ENCODE measurements at regions not wholly inside any gene's neighbourhood (a gene's known extent, or its start where the extent isn't known, plus 50 kb on each side); places are given as distances from the start of the nearest gene placed in this dataset.

DNA sequence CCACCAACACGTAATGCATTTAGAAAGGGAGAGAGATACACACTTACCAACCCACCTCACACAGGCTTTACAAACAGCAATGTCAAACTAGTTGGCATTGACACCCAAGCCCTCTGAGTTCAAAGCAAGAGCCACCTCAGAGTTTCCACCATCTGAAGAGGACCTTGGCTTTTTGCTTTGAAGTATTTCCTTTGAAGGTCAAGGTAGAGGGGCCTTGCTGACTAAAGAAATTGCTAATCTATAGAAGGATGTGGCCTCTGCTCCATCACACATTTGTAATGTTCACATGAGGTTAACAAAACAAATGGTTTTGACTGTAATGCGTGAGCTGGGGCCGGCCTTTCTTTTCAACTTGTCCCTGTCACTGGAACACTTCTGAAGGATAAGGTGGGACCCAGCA lies 117.7 kb downstream of the POLR2M start:
- no peak for DNase-seq

DNA sequence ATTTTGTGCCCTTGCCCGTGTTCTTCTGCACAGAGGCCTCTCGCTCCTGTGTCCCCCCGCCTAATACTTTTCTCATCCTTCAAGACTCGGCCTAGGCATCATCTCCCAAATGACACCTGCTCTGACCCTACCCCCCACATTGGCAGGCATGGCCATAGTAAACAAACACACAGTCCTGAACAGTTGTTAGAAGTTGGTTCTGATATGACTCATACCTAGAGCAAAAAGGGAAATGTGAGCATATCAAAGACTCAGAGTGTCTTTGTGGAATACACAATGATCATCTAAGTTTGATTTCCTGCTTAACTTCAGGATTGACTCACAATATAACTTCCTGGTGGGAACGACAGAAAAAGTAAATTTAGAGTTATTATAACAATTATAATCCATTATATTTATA lies 120.5 kb downstream of the POLR2M start:
- DNase-seq: no peak

- no peak for DNase-seq
Measured at GRCh38 chr15:57827971-57828370, 121.5 kb downstream of the POLR2M start.

DNA sequence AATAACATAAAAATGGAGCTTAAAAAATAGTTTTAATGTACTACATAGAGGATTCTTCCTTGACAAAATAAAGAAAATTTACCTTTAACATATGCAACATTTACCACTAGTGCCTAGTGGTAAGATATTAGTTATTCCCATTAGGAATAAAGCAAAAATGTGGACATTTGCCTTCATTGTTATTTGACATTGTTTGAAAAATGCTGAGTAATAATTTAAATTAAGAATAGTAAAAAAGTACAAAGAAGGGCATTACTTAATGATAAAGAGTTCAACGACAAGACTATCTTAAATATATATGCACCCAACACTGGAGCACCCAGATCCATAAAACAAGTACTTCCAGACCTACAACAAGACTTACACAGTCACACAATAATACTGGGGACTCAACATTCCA lies 125.7 kb downstream of the POLR2M start:
- DNase-seq: no peak

- DNase-seq: no peak
Measured at GRCh38 chr15:57835119-57835518, 128.6 kb downstream of the POLR2M start.

GRCh38 chr15:57849317-57849716 lies 142.8 kb downstream of the POLR2M start:
- no peak for DNase-seq

- DNase-seq: no peak
Measured at GRCh38 chr15:57854531-57854930, 148.0 kb downstream of the POLR2M start.

DNA sequence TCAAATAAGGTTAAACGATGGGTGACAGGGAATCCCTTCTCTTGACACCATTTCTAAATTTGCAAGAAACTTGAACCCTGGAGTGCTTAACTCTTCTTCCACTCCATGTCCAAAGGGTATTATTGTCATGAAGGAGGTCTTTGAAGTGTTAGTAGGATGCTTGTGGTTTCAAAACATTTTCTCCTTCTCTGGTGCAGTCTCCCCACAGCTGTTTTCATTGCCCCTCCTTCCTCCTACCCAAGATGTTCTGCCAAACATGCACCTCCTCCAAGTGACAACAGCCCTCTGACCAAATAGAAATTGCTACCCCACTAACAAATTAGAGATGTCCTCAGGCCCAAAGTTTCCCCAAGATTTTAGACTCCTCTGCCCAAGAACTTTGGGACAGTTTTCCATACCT lies 151.4 kb downstream of the POLR2M start:
- DNase-seq: no peak

GRCh38 chr15:57859130-57859685 lies 152.7 kb downstream of the POLR2M start:
- DNase-seq: no peak

DNA sequence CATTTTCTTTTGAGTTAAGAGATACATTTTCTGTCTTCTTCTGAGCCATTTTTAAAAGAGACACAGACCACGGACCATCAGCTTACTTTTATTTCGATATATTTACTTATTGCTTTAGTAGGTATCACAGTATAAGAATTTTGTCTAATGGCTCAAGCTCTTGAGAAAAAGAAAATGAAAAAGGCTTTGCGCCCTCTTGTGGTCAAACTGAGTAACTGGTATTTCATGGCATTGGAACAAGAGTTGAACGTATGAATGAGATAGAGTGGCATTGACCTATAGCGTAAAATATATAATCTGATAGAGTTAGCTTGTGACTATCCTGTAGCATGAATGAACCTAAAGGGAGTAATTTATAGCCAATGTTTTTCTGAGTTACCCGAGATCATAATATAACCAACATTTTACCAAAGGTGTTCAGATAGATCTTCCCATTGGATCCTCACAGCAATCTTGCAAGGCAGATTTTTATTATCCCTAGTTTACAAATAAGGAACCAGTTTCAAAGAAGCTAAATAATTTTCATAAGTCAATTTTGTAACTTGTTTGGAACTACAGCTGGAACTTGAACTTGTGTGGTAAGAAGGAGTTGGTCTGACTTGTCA lies 154.6 kb downstream of the POLR2M start:
- peak; percentile 84 for DNase-seq

DNA sequence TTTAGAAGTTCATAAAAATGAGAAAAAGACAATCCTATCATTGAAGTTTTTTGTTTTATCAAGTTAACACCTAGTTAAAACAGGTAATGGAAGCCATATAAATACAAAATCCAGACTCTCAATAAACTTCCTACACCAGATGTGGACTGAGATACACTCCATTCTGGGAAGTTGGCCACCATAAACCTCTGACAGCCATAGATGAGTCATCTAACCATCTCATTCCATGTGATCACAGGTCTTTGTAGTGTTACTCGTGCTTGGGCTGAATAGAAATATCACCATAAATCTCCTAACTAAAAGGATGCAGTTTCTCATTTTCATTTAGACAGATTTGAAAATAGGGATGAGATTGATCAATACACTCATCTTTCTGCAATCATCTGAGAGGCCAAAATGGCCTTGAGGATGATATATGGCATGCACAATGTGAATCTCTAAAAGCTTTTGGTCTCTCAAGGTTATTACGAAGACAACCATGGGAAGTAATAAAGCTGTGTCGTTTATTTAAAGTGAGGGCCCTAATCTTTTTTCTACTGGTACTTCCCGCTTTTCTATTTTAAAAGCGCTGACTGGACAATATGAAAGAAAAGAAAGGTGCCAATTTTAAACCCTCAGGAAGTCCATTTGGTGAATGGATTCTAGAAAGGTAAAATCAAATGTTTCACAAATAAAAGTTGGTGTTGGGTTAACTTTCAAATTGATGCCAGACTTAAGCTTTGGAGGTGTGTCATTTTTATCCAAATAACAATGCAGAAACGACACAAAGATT lies 155.5 kb downstream of the POLR2M start:
- DNase-seq: no peak

GRCh38 chr15:57862761-57863160 lies 156.2 kb downstream of the POLR2M start:
- DNase-seq: no peak

DNA sequence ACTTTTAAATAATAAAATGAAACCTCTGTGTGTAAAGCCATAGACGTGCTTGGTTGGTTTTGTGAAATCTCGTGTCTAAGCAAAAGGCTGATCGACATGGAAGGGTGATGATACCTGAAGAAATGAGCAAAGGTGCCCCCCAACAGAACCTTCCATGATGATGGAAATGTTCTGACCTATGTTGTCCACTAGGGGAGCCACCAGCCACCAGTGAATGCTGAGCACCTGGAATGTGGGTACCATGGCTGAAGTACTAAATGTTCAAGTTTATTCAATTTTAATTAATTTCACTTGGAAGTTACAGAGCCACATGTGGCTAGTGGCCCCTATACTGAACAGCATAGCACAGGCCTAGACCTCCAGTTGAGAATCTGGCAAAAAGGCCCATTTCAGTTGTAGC lies 158.8 kb downstream of the POLR2M start:
- DNase-seq: no peak

- peak; percentile 56 for DNase-seq
Measured at GRCh38 chr15:57866149-57866736, 159.7 kb downstream of the POLR2M start.

DNA sequence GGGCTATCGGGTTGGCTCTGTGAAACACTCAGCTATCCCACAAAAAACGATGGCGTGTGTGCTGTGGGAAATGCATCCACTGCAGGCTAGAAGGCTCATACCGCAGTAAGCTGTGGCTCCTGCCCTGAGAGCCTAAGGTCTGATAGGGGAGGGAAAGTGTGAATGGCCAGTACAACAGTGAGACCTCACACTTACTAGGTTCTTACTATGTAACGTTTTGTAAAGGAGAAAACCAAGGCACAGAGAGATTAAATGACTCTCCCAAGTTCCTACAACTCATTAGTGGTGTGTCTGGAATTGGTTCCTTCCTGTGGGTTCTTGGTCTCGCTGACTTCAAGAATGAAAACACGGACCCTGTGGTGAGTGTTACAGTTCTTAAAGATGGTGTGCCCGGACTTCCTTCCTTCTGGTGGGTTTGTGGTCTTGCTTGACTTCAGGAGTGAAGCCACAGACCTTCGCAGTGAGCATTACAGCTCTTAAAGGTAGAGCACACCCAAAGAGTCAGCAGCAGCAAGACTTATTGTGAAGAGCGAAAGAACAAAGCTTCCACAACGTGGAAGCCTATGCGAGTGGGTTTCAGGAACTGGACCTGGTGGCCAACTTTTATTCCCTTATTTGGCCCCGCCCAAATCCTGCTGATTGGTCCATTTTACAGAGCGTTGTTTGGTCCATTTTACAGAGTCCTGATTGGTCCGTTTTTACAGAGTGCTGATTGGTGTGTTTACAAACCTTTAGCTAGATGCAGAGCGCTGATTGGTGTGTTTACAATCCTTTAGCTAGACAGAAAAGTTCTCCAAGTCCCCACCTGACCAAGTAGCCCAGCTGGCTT lies 161.7 kb downstream of the POLR2M start:
- DNase-seq: no peak

DNA sequence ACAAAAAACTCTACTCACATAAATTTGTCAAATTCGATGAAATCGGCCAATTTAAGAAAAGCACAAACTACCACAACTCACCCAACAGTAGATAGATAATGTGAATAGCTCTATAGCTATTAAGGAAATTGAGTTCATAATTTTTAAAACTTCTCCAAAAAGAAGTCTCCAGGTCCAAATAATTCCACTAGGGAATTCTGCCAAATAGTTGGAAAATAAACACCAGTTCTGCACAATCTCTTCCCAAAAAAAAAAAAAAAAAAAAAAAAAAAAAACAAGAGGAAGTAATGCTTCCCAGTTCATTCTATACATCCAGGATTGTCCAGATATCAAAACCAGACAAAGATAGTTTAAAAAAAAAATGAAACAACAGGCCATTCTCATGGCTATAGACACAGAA lies 164.2 kb downstream of the POLR2M start:
- no peak for DNase-seq

- DNase-seq: no peak
Measured at GRCh38 chr15:57872281-57873030, 165.9 kb downstream of the POLR2M start.

DNA sequence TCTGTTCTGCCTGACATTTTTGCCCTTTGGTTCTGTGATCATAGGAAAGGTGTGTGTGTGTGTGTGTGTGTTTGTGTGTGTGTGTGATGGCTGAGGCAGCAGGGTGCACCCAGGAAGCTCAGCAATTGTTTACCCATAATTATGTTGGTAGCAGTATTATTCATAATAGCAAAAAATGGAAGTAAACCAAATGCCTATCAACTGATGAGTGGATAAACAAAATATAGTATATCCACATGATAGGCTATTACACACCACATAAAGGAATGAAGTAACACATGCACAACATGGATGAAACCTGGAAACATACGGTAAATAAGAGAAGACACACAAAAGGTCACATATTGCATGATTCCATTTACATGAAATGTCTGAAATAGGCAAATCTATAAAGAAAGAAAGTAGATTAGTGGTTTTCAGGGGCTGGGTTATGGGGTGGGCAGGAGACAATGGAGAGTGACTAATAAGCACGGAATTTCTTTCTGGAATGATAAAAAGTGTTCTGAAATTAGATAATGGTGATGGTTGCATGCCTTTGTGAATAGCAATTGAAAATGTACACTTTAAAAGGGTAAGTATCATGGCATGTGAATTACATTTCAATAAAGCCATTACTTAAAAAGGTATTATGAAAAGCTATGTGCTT lies 167.2 kb downstream of the POLR2M start:
- DNase-seq: no peak

GRCh38 chr15:57875347-57875746 lies 168.8 kb downstream of the POLR2M start:
- no peak for DNase-seq

- no peak for DNase-seq
Measured at GRCh38 chr15:57878573-57878972, 172.1 kb downstream of the POLR2M start.

DNA sequence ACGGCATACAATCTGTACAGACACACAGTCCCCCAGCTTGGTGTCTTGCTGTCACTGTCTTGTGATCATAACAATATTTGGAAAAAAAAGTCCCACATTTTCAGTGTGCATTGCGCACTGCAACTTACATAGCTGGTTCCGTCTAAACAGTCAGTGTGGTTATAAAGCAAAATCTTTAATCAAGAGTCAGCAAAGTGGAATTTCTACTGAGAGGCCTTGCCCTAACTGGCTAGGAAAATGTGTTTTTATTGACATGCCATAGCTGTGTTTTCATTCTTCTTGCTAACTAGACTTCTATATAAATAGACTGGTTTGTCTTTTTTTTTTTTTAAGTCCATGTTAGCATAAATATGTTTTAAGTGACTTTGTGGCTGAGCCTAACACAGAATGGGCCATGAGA lies 174.8 kb downstream of the POLR2M start:
- no peak for DNase-seq

GRCh38 chr15:57881972-57882371 lies 175.5 kb downstream of the POLR2M start:
- no peak for DNase-seq

All from eye (tissue), 1 donor.